GM18868 (cell line): ENCODE measurements at regions not wholly inside any gene's neighbourhood (a gene's known extent, or its start where the extent isn't known, plus 50 kb on each side); places are given as distances from the start of the nearest gene placed in this dataset.

Experiments
- ATAC-seq: cut with Tn5 transposase; IDR thresholded peaks from one replicate; pipeline ENCODE4 v1.9.1; 2021; ENCODE audit warnings: mild to moderate bottlenecking, moderate library complexity; ENCODE audit not compliant: unreplicated experiment

GRCh38 chr6:37105148-37106050 lies 64.6 kb upstream of the PIM1 start:
- no peak for ATAC-seq

- ATAC-seq = no peak
These were observed 63.9 kb upstream of the PIM1 start for GRCh38 chr6:37106051-37106363.

- no peak for ATAC-seq
These were observed 63.4 kb upstream of the PIM1 start for GRCh38 chr6:37106554-37106953.

- no peak for ATAC-seq
These were observed 62.9 kb upstream of the PIM1 start for GRCh38 chr6:37106982-37107491.

GRCh38 chr6:37109714-37110499 lies 60.0 kb upstream of the PIM1 start:
- no peak for ATAC-seq

- no peak for ATAC-seq
These were observed 59.2 kb upstream of the PIM1 start for GRCh38 chr6:37110500-37111461.

GRCh38 chr6:37113976-37114375 lies 56.0 kb upstream of the PIM1 start:
- ATAC-seq = no peak

- no peak for ATAC-seq
These were observed 55.3 kb upstream of the PIM1 start for GRCh38 chr6:37114612-37115011.

GRCh38 chr6:37115236-37115895 lies 54.6 kb upstream of the PIM1 start:
- ATAC-seq = no peak

- no peak for ATAC-seq
These were observed 53.6 kb upstream of the PIM1 start for GRCh38 chr6:37116326-37116725.

GRCh38 chr6:37119387-37119886 lies 50.5 kb upstream of the PIM1 start:
- ATAC-seq = no peak
